ENCODE measurements at regions not wholly inside any gene's neighbourhood (a gene's known extent, or its start where the extent isn't known, plus 50 kb on each side); places are given as distances from the start of the nearest gene placed in this dataset.

DNA sequence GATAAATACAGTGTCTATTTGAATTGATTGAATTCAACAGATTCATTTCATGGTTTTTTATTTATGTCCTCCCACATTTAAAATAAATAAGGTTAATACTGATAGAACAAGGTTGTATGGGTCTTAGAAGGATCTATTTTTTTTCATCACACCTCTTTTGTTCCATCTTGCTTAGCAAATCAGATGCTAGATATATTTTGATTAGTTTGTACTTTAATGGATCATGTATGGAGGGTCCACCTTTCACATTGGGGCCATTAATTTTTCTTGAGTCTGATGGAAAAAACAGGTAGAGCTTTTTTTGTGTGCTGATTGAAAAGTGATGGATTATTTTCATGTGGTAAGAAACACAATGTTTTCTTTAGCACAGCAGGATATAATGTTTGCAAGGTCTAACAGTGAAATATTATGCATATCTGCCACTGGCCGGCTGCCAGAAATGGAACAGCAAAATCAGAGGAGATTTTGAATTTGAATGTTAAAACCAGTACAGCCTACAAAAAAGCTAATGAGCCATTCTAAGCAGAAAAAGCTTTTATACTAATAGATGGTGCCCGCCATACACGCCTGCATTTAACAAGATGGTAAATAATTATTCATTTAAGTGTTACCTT, 188.1 kb upstream of the ETAA1 start:
- TF ChIP-seq, protein P1, sequence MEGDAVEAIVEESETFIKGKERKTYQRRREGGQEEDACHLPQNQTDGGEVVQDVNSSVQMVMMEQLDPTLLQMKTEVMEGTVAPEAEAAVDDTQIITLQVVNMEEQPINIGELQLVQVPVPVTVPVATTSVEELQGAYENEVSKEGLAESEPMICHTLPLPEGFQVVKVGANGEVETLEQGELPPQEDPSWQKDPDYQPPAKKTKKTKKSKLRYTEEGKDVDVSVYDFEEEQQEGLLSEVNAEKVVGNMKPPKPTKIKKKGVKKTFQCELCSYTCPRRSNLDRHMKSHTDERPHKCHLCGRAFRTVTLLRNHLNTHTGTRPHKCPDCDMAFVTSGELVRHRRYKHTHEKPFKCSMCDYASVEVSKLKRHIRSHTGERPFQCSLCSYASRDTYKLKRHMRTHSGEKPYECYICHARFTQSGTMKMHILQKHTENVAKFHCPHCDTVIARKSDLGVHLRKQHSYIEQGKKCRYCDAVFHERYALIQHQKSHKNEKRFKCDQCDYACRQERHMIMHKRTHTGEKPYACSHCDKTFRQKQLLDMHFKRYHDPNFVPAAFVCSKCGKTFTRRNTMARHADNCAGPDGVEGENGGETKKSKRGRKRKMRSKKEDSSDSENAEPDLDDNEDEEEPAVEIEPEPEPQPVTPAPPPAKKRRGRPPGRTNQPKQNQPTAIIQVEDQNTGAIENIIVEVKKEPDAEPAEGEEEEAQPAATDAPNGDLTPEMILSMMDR (IDR thresholded peaks at IDR 0.05 in 4 of 5, conservative IDR thresholded peaks at IDR 0.05 in 1 of 5): no peak
- no peak for TF ChIP-seq POLR2A (IDR thresholded peaks at IDR 0.05)
